A673 (cell line): ENCODE measurements at regions not wholly inside any gene's neighbourhood (a gene's known extent, or its start where the extent isn't known, plus 50 kb on each side); places are given as distances from the start of the nearest gene placed in this dataset.

Source experiments
- BruUV-seq: library from RNA; stranded (reverse); fragments of 400-500 nt; replicated peaks from 2 replicates; lab custom pipeline; 2021; lab: Mats Ljungman, UMichigan
- CTCF ChIA-PET: fragments of 300-600 bp; sonication (Branson Sonifier 250); formaldehyde crosslinking; loops from one replicate; lab custom pipeline; 2022; ENCODE audit warnings: antibody characterized with exemption; lab: Charles Lee
- POLR2A ChIA-PET: fragments of 300-600 bp; sonication (Branson Sonifier 250); formaldehyde crosslinking; loops from one replicate; lab custom pipeline; 2022; ENCODE audit warnings: antibody characterized with exemption; ENCODE audit not compliant: low non-redundant PET; lab: Charles Lee
- DNase-seq: peaks from one replicate; pipeline ENCODE4 v3.0.0-alpha.2; 2015; ENCODE audit warnings: low spot score
- H3K27ac ChIP-seq: fragments of 200-600 bp; sonication (generic); 2 replicates; pipeline ENCODE4 v1.5.1; 2016; ENCODE audit warnings: mixed run types, low read depth, mild to moderate bottlenecking, mixed read lengths, antibody characterized with exemption, low read length; ENCODE audit not compliant: poor library complexity, severe bottlenecking
- H3K27me3 ChIP-seq: fragments of 200-600 bp; sonication (generic); replicated peaks from 2 replicates; pipeline ENCODE4 v1.6.1; 2017; ENCODE audit warnings: mixed run types, low read depth, mild to moderate bottlenecking, mixed read lengths, antibody characterized with exemption, low read length; ENCODE audit not compliant: insufficient read depth, poor library complexity
- H3K36me3 ChIP-seq: fragments of 200-600 bp; sonication (generic); 2 replicates; pipeline ENCODE4 v1.6.1; 2016; ENCODE audit warnings: mixed run types, mild to moderate bottlenecking, mixed read lengths, antibody characterized with exemption, low read length; ENCODE audit not compliant: insufficient read depth, poor library complexity, severe bottlenecking
- H3K4me1 ChIP-seq: fragments of 200-600 bp; sonication (generic); 2 replicates; pipeline ENCODE4 v1.6.1; 2017; ENCODE audit warnings: mixed run types, mild to moderate bottlenecking, mixed read lengths, antibody characterized with exemption, low read length; ENCODE audit not compliant: insufficient read depth, poor library complexity, severe bottlenecking
- H3K4me3 ChIP-seq: fragments of 200-600 bp; sonication (generic); 2 replicates; pipeline ENCODE4 v1.5.1; 2016; ENCODE audit warnings: low read depth, mixed run types, mild to moderate bottlenecking, mixed read lengths, low read length; ENCODE audit not compliant: poor library complexity, severe bottlenecking
- H3K9me3 ChIP-seq: fragments of 200-600 bp; sonication (generic); 2 replicates; pipeline ENCODE4 v1.6.1; 2016; ENCODE audit warnings: mixed run types, low read depth, mild to moderate bottlenecking, mixed read lengths, antibody characterized with exemption, low read length; ENCODE audit not compliant: poor library complexity, severe bottlenecking
- EZH2 ChIP-seq: fragments of 200-600 bp; sonication (generic); IDR thresholded peaks from 2 replicates; pipeline ENCODE4 v1.6.1; 2017; ENCODE audit warnings: borderline replicate concordance, low read depth, mild to moderate bottlenecking, mixed read lengths, antibody characterized with exemption, low read length; ENCODE audit not compliant: poor library complexity, severe bottlenecking
- intact Hi-C: fragments of 100-400 bp; cut with micrococcal nuclease; formaldehyde crosslinking; loops from one replicate; pipeline ENCODE4 v1.10.0; 2022; ENCODE audit not compliant: unreplicated experiment
- TF ChIP-seq, protein P1 (sequence below): fragments of 300-800, 200-600 bp; sonication (generic); conservative IDR thresholded peaks from 2 replicates; pipeline ENCODE4 v1.5.1; 2017; ENCODE audit warnings: low read depth, mild to moderate bottlenecking, antibody characterized with exemption, low read length, moderate library complexity, mixed read lengths

DNA sequence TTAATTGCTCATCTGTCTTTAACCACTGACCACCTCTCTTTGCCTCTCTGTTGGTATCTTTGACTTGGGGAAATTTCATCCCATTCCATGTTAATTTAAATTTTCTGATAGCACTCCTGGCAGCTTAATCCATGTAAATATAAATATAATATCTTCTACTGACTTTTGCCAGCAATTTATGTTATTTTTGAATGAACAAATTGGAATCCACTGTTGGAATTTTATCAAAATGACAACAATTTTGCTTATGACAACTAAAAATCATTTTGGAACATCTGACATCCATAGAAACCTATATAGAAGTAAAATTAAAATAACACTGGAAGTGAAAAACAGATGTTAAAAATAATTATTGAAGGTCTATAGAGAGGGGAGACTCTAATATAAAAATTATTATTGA lies 176.5 kb upstream of the AKR1E2 start:
- ChIA-PET CTCF (no interaction called here), POLR2A (no interaction called here)
- BruUV-seq = no TSS peak
- Histone ChIP-seq H3K4me1 (peaks cover 16% of the 10 kb centered on the region), H3K4me3 (no peak overlapping the region), H3K27ac (no peak overlapping the region), H3K27me3 (no peaks in the 10 kb centered on the region), H3K9me3 (no peaks in the 10 kb centered on the region), H3K36me3 (no peaks in the 10 kb centered on the region)
- intact Hi-C loops = no loop called here
- no peak for DNase-seq
- TF ChIP-seq, protein P1, sequence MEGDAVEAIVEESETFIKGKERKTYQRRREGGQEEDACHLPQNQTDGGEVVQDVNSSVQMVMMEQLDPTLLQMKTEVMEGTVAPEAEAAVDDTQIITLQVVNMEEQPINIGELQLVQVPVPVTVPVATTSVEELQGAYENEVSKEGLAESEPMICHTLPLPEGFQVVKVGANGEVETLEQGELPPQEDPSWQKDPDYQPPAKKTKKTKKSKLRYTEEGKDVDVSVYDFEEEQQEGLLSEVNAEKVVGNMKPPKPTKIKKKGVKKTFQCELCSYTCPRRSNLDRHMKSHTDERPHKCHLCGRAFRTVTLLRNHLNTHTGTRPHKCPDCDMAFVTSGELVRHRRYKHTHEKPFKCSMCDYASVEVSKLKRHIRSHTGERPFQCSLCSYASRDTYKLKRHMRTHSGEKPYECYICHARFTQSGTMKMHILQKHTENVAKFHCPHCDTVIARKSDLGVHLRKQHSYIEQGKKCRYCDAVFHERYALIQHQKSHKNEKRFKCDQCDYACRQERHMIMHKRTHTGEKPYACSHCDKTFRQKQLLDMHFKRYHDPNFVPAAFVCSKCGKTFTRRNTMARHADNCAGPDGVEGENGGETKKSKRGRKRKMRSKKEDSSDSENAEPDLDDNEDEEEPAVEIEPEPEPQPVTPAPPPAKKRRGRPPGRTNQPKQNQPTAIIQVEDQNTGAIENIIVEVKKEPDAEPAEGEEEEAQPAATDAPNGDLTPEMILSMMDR = no peak
- TF ChIP-seq EZH2 = no peak

DNA sequence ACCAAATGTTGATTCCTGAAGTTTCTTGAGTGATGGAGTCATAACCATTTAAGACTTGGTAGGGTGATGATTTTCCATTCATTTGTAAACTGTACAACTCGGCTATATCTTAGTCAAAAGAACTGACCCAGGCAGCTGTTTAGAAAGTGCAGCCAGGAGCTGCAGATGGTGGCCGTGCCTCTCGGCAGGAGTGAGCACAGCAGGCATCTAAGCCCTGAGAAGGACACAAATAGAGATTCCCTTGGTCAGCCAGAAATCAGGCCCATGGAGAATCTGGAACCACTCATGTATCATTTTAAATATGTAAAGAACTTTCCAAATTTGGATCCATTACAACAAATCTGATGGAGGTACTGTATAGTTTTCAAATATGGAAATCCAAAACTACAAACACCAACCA lies 177.0 kb upstream of the AKR1E2 start:
- H3K9me3 ChIP-seq = no peaks in the 10 kb centered on the region
- no peak for DNase-seq
- intact Hi-C loops = no loop called here
- no peak for TF ChIP-seq EZH2
- TF ChIP-seq, protein P1 = no peak
- H3K27ac ChIP-seq = no peak overlapping the region
- H3K4me1 ChIP-seq = peaks cover 11% of the 10 kb centered on the region
- ChIA-PET POLR2A (no interaction called here), CTCF (no interaction called here)
- no peaks in the 10 kb centered on the region for H3K36me3 ChIP-seq
- no TSS peak for BruUV-seq
- H3K27me3 ChIP-seq = no peaks in the 10 kb centered on the region
- no peak overlapping the region for H3K4me3 ChIP-seq

DNA sequence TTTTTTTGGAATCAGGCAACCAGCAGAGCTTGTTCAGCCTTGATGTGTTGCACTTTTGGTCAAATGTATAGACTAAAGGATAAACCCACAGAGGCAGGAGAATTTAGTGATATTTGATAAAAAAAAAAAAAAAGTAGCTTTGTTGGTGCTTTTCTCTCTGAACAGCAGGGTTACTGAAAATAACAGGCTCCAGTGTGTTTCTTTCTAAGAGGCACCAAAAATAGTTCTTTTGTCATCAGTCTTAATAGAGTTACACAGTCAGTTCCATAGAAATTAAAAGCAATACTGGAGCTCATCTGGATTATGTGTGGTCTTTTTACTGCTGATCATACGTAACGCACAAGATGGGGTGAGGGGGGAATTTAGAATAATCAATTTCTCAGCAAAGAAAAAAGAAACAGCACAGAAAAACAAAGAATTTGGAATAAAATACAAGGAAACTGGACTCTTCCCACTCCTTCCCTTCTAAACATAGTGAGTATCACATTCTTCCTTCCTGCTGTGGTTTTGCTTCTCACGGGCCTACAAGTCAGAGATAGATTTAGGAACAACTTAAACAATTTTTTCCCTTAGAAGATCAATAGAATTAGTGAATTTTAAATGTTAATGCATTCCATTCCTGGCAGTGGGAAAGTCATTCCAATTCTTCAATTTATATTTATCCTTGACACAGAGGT lies 178.8 kb upstream of the AKR1E2 start:
- Histone ChIP-seq H3K27ac (no peak overlapping the region), H3K27me3 (no peaks in the 10 kb centered on the region), H3K9me3 (no peaks in the 10 kb centered on the region), H3K36me3 (no peaks in the 10 kb centered on the region), H3K4me1 (no peaks in the 10 kb centered on the region), H3K4me3 (no peak overlapping the region)
- peak; percentile 23 for DNase-seq
- intact Hi-C loops = no loop called here
- TF ChIP-seq, protein P1 = no peak
- no peak for TF ChIP-seq EZH2
- ChIA-PET POLR2A (interaction anchor here (0.8 kb wide), 1 partner anchor 758 kb away, joined by 3 read pairs; no protein-coding TSS in a partner anchor), CTCF (no interaction called here)
- BruUV-seq = no TSS peak
